B cell (primary cell): ENCODE measurements at regions not wholly inside any gene's neighbourhood (a gene's known extent, or its start where the extent isn't known, plus 50 kb on each side); places are given as distances from the start of the nearest gene placed in this dataset.

Experiments
- ATAC-seq: fragments of 200-7000 bp; cut with Tn5 transposase; one replicate; pipeline ENCODE4 v1.10.0; 2021; ENCODE audit warnings: low read depth, mild to moderate bottlenecking, moderate number of reproducible peaks, moderate library complexity
- CTCF ChIA-PET: fragments of 350-600 bp; sonication (Branson Sonifier 250); formaldehyde crosslinking; loops from one replicate; lab custom pipeline; 2021; ENCODE audit warnings: antibody characterized with exemption, inconsistent platforms; lab: Charles Lee
- POLR2A ChIA-PET: fragments of 350-600 bp; sonication (Branson Sonifier 250); formaldehyde crosslinking; loops from one replicate; lab custom pipeline; 2021; ENCODE audit warnings: antibody characterized with exemption; lab: Charles Lee
- DNase-seq: peaks from one replicate; pipeline ENCODE4 v3.0.0; 2013
- H2AFZ ChIP-seq: 2 replicates; pipeline ENCODE4 v1.6.1; 2012; ENCODE audit warnings: mild to moderate bottlenecking, low read depth, low read length; ENCODE audit not compliant: insufficient read depth, poor library complexity, severe bottlenecking
- H3K27ac ChIP-seq, 2 donors: 1 replicate in 1 of 2; 2 replicates in 1 of 2; pipeline ENCODE4 v1.5.1; 2012 to 2013; ENCODE audit warnings: low read length in 2 of 2, mild to moderate bottlenecking in 2 of 2, moderate library complexity in 1 of 2
- H3K27me3 ChIP-seq, 4 experiments: fragments of 200-600 bp in 1 of 4; sonication (generic) in 1 of 4; replicated peaks in 1 of 4; 1 replicate in 2 of 4; 2 replicates in 2 of 4; pipeline versions ENCODE4 v1.6.1 to v1.7.0; 2013 to 2016; ENCODE audit warnings: low read length in 3 of 4, mild to moderate bottlenecking in 2 of 4, mixed read lengths in 1 of 4, moderate library complexity in 1 of 4; ENCODE audit not compliant: insufficient read depth in 4 of 4, control insufficient read depth in 3 of 4; ENCODE audit errors: control extremely low read depth in 1 of 4
- H3K36me3 ChIP-seq, 2 experiments: replicated peaks in 1 of 2; 1 replicate in 1 of 2; 2 replicates in 1 of 2; pipeline versions ENCODE4 v1.6.1 to v1.7.1; 2013; ENCODE audit warnings: low read length in 1 of 2; ENCODE audit not compliant: insufficient read depth in 2 of 2, control insufficient read depth in 1 of 2; ENCODE audit errors: control extremely low read depth in 1 of 2, extremely low read depth in 1 of 2
- H3K4me1 ChIP-seq, 2 donors: fragments of 200-600 bp in 1 of 2; sonication (generic) in 1 of 2; 1 replicate in 1 of 2; 2 replicates in 1 of 2; pipeline versions ENCODE4 v1.5.1 to v1.6.1; 2013 to 2017; ENCODE audit warnings: low read length in 2 of 2; ENCODE audit not compliant: control insufficient read depth in 2 of 2, insufficient read depth in 2 of 2
- H3K4me2 ChIP-seq: replicated peaks from 2 replicates; pipeline ENCODE3; 2012; ENCODE audit warnings: mild to moderate bottlenecking, low read depth, low read length; ENCODE audit not compliant: poor library complexity, severe bottlenecking
- H3K4me3 ChIP-seq, 5 experiments: fragments of 200-600 bp in 1 of 5; sonication (generic) in 1 of 5; 1 replicate in 3 of 5; 2 replicates in 2 of 5; pipeline versions ENCODE4 v1.5.1 to v1.7.0; 2011 to 2016; ENCODE audit warnings: low read length in 4 of 5, mild to moderate bottlenecking in 4 of 5, low read depth in 2 of 5, control low read depth in 1 of 5, moderate library complexity in 1 of 5; ENCODE audit not compliant: insufficient read depth in 1 of 5; ENCODE audit errors: control extremely low read depth in 1 of 5, extremely low read depth in 1 of 5
- H3K79me2 ChIP-seq: fragments of 200-600 bp; sonication (generic); one replicate; pipeline ENCODE4 v1.6.0; 2016; ENCODE audit warnings: low read length; ENCODE audit not compliant: control insufficient read depth, insufficient read depth
- H3K9ac ChIP-seq: fragments of 200-600 bp; sonication (generic); 2 replicates; pipeline ENCODE4 v1.6.1; 2017; ENCODE audit warnings: mild to moderate bottlenecking, low read length, moderate library complexity
- H3K9me3 ChIP-seq, 3 donors: one replicate each; pipeline versions ENCODE4 v1.6.1 to v1.7.1; 2013; ENCODE audit warnings: low read length in 2 of 3; ENCODE audit not compliant: control insufficient read depth in 2 of 3, insufficient read depth in 1 of 3; ENCODE audit errors: control extremely low read depth in 1 of 3
- H4K20me1 ChIP-seq: 2 replicates; pipeline ENCODE4 v1.6.0; 2012; ENCODE audit warnings: mild to moderate bottlenecking, low read length; ENCODE audit not compliant: insufficient read depth, control insufficient read depth, poor library complexity, severe bottlenecking
- H3K27ac Mint-ChIP-seq: one replicate; pipeline ENCODE4 v1.8.0; 2021; ENCODE audit warnings: mixed read lengths
- H3K27me3 Mint-ChIP-seq: one replicate; pipeline ENCODE4 v1.8.0; 2021; ENCODE audit warnings: mixed read lengths
- H3K4me1 Mint-ChIP-seq: one replicate; pipeline ENCODE4 v1.8.0; 2021; ENCODE audit warnings: mixed read lengths
- H3K4me3 Mint-ChIP-seq: one replicate; pipeline ENCODE4 v1.8.0; 2021; ENCODE audit warnings: mixed read lengths
- H3K9me3 Mint-ChIP-seq: one replicate; pipeline ENCODE4 v1.8.0; 2022; ENCODE audit warnings: mixed read lengths; ENCODE audit not compliant: insufficient read depth
- EZH2 ChIP-seq: IDR thresholded peaks from 2 replicates; pipeline ENCODE4 v1.6.1; 2012; ENCODE audit warnings: borderline replicate concordance, low read depth, mild to moderate bottlenecking, moderate library complexity, low read length; ENCODE audit not compliant: insufficient read depth, poor library complexity, severe bottlenecking
- WGBS: methylation state at CpG from one replicate; pipeline ENCODE4 v1.1.5; 2013; ENCODE audit warnings: missing lambda C conversion rate; ENCODE audit not compliant: insufficient coverage; 5-methylcytosine and 5-hydroxymethylcytosine counted together
- intact Hi-C: fragments of 100-400 bp; cut with micrococcal nuclease; formaldehyde crosslinking; loops from one replicate; pipeline ENCODE4 v1.10.0; 2022
- TF ChIP-seq, protein P1 (sequence below): fragments of 200-600 bp; IDR thresholded peaks from one replicate; pipeline ENCODE4 v1.8.0; 2022; ENCODE audit warnings: antibody characterized with exemption, mild to moderate bottlenecking

DNA sequence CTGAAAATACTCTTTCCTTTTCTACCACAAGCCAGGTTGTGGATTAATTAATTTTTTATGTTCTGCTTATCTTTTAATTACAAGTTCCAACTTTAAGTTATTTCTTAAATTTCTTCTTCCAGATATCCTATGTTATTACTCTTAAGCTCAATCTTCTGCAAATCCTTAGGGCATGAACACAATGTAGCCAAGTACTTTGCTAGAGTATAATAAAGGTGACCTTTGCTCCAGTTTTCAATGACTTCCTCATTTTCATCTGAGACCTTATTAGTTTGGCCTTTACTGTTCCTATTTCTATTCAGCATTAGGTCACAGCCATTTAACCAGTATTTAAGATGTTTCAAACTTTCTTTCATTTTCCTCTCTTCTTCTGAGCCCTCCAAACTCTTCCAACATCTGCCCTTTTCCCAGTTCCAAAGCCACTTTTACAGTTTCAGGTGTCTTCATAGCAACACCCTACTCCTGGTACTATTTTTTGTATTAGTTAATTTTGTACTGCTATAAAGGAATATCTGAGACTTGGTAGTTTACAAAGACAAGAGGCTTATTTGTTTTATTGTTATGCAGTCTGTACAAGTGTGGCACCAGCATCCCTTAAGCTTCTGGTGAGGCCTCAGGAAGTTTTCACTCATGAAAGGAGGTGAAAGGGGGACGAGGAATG is 886.2 kb upstream of the GHITM start:
- Histone ChIP-seq H3K4me3 (no peak overlapping the region), H3K79me2 (no peaks in the 10 kb centered on the region), H3K36me3 (no peaks in the 10 kb centered on the region), H3K27me3 (no peaks in the 10 kb centered on the region), H4K20me1 (no peaks in the 10 kb centered on the region), H3K9me3 (peaks cover 1 to 14% (median 9%) of the 10 kb centered on the region in 3 donors), H3K9ac (no peak overlapping the region), H2AFZ (no peak overlapping the region), H3K27ac (no peak overlapping the region), H3K4me2 (no peak overlapping the region), H3K4me1 (no peaks in the 10 kb centered on the region)
- TF ChIP-seq EZH2, result no peak
- TF ChIP-seq, protein P1, sequence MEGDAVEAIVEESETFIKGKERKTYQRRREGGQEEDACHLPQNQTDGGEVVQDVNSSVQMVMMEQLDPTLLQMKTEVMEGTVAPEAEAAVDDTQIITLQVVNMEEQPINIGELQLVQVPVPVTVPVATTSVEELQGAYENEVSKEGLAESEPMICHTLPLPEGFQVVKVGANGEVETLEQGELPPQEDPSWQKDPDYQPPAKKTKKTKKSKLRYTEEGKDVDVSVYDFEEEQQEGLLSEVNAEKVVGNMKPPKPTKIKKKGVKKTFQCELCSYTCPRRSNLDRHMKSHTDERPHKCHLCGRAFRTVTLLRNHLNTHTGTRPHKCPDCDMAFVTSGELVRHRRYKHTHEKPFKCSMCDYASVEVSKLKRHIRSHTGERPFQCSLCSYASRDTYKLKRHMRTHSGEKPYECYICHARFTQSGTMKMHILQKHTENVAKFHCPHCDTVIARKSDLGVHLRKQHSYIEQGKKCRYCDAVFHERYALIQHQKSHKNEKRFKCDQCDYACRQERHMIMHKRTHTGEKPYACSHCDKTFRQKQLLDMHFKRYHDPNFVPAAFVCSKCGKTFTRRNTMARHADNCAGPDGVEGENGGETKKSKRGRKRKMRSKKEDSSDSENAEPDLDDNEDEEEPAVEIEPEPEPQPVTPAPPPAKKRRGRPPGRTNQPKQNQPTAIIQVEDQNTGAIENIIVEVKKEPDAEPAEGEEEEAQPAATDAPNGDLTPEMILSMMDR, result no peak
- no peaks in the 10 kb centered on the region for H3K4me1 Mint-ChIP-seq
- H3K9me3 Mint-ChIP-seq, result peaks cover 12% of the 10 kb centered on the region
- H3K27me3 Mint-ChIP-seq, result no peaks in the 10 kb centered on the region
- CTCF ChIA-PET, result no interaction called here
- H3K27ac Mint-ChIP-seq, result no peak overlapping the region
- POLR2A ChIA-PET, result no interaction called here
- DNase-seq, result no peak
- ATAC-seq, result no peak
- 40% methylated on average over 1 of the region's 1 CpG for WGBS
- intact Hi-C loops, result no loop called here
- H3K4me3 Mint-ChIP-seq, result no peak overlapping the region

DNA sequence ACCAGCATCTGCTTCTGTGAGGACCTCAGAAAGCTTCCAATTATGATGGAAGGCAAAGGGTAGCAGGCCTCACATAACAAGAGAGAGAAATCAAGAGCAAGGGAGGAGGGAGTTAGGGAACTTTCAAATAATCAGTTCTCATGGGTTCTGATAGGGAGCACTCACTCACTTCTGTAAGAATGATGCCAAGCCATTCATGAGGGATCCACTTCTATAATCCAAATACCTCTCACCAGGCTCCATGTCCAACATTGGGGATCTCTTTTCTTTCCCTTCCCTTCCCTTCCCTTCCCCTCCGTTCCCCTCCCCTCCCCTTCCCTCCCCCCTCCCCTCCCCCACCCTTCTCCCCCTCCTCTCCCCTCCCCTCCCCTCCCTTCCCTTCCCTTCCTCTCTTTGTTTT is 884.6 kb upstream of the GHITM start:
- CTCF ChIA-PET, result no interaction called here

More for the DNA sequence above, 884.6 kb upstream of the GHITM start:
- Histone ChIP-seq H3K36me3 (no peaks in the 10 kb centered on the region), H3K4me3 (no peak overlapping the region), H3K27ac (no peak overlapping the region), H3K27me3 (no peaks in the 10 kb centered on the region), H3K9me3 (peaks cover 1 to 14% (median 9%) of the 10 kb centered on the region in 3 donors), H2AFZ (no peak overlapping the region), H4K20me1 (no peaks in the 10 kb centered on the region), H3K9ac (no peak overlapping the region), H3K4me2 (no peak overlapping the region), H3K79me2 (no peaks in the 10 kb centered on the region), H3K4me1 (no peaks in the 10 kb centered on the region)
- Mint-ChIP-seq H3K27me3 (no peaks in the 10 kb centered on the region), H3K4me1 (no peaks in the 10 kb centered on the region), H3K27ac (no peak overlapping the region), H3K4me3 (no peak overlapping the region), H3K9me3 (peaks cover 12% of the 10 kb centered on the region)
- no CpG with 5 or more reads among the region's 1 CpG for WGBS
- no peak for TF ChIP-seq EZH2
- TF ChIP-seq, protein P1, result no peak
- POLR2A ChIA-PET, result no interaction called here
- DNase-seq (no peak), ATAC-seq (no peak)
- intact Hi-C loops, result no loop called here
